K562 (cell line): ENCODE measurements at regions not wholly inside any gene's neighbourhood (a gene's known extent, or its start where the extent isn't known, plus 50 kb on each side); places are given as distances from the start of the nearest gene placed in this dataset.
"Not testable (repeated sequence)": the region's sequence is repeated elsewhere in the genome, so short reads cannot be mapped to it uniquely, and the experiment has no call there.

Experiments
- ATAC-seq: fragments of 200-7000 bp; cut with Tn5 transposase; 3 replicates; pipeline ENCODE4 v1.9.1; 2020; ENCODE audit warnings: moderate library complexity
- BruUV-seq: library from RNA; stranded (reverse); fragments of 400-500 nt; replicated peaks from 2 replicates; lab custom pipeline; 2021; lab: Mats Ljungman, UMichigan
- CTCF ChIA-PET: fragments of 300-600 bp; formaldehyde crosslinking; extraction: SDS; loops from one replicate; lab custom pipeline; 2021; ENCODE audit warnings: low intra/inter-chr PET ratio; lab: Yijun Ruan, JAX
- POLR2A ChIA-PET: fragments of 300-600, 350-650 bp; sonication (Branson Sonifier 250); formaldehyde crosslinking; extraction: SDS; loops from one replicate; lab custom pipeline; 2021; ENCODE audit warnings: antibody characterized with exemption, inconsistent platforms; lab: Yijun Ruan, JAX
- DNase-seq, 4 experiments: peaks; one replicate each; pipeline versions ENCODE4 v3.0.0 to v3.0.0-alpha.2; 2011 to 2018; ENCODE audit warnings: low spot score in 3 of 4, mixed read lengths in 3 of 4; ENCODE audit errors: extremely low read depth in 1 of 4
- FAIRE-seq: peaks from 2 replicates; lab custom pipeline; 2011; peaks lifted over from hg19 to GRCh38; lab: Jason Lieb, UNC
- H2AFZ ChIP-seq: 2 replicates; pipeline ENCODE4 v1.6.0; 2011; ENCODE audit warnings: low read depth, low read length, control low read depth, inconsistent platforms
- H3K27ac ChIP-seq: fragments of 200-600 bp; 3 replicates; pipeline ENCODE4 v1.8.0; 2011; ENCODE audit warnings: low read depth, mild to moderate bottlenecking, control low read depth, inconsistent platforms, low read length, moderate library complexity, mixed read lengths; ENCODE audit errors: extremely low read depth
- H3K27me3 ChIP-seq, 2 experiments: fragments of 300-600 bp in 1 of 2; 2 replicates in 1 of 2; 3 replicates in 1 of 2; pipeline versions ENCODE4 v1.6.0 to v1.8.0; 2011; ENCODE audit warnings: inconsistent platforms in 2 of 2, low read length in 2 of 2, mild to moderate bottlenecking in 1 of 2, mixed read lengths in 1 of 2, moderate library complexity in 1 of 2; ENCODE audit not compliant: control insufficient read depth in 2 of 2, insufficient read depth in 2 of 2
- H3K36me3 ChIP-seq: fragments of 300-600 bp; 3 replicates; pipeline ENCODE4 v1.8.0; 2011; ENCODE audit warnings: mild to moderate bottlenecking, low read length, inconsistent platforms; ENCODE audit not compliant: control insufficient read depth, insufficient read depth
- H3K4me1 ChIP-seq, 2 experiments: fragments of 200-600 bp in 1 of 2; replicated peaks in 1 of 2; 2 replicates in 1 of 2; 3 replicates in 1 of 2; pipeline versions ENCODE4 v1.5.1 to v1.8.0; 2011; ENCODE audit warnings: inconsistent platforms in 2 of 2, low read length in 2 of 2, mild to moderate bottlenecking in 1 of 2, mixed read lengths in 1 of 2, moderate library complexity in 1 of 2; ENCODE audit not compliant: control insufficient read depth in 2 of 2, insufficient read depth in 2 of 2
- H3K4me2 ChIP-seq: 2 replicates; pipeline ENCODE4 v1.6.1; 2011; ENCODE audit warnings: low read length, control low read depth, inconsistent platforms, mixed read lengths; ENCODE audit not compliant: insufficient read depth
- H3K4me3 ChIP-seq: fragments of 200-600 bp; sonication (generic), shearing (Covaris generic); 2 replicates; pipeline ENCODE4 v1.5.1; 2016; ENCODE audit warnings: control low read depth, inconsistent platforms
- H3K79me2 ChIP-seq: fragments of 200-600 bp; 3 replicates; pipeline ENCODE4 v1.8.0; 2011; ENCODE audit warnings: low read length, inconsistent platforms; ENCODE audit not compliant: control insufficient read depth, insufficient read depth
- H3K9ac ChIP-seq, 2 experiments: 2 replicates each; pipeline versions ENCODE4 v1.6.0 to v1.6.1; 2011; ENCODE audit warnings: low read depth in 2 of 2, low read length in 2 of 2, control low read depth in 1 of 2, inconsistent platforms in 1 of 2, mild to moderate bottlenecking in 1 of 2, mixed read lengths in 1 of 2; ENCODE audit not compliant: insufficient read depth in 1 of 2
- H3K9me1 ChIP-seq: one replicate; pipeline ENCODE4 v1.6.0; 2011; ENCODE audit warnings: inconsistent platforms, mild to moderate bottlenecking, low read length, moderate library complexity; ENCODE audit not compliant: control insufficient read depth, insufficient read depth
- H3K9me3 ChIP-seq: replicated peaks from 2 replicates; pipeline ENCODE4 v1.5.1; 2011; ENCODE audit warnings: low read depth, low read length, inconsistent platforms; ENCODE audit not compliant: control insufficient read depth, insufficient read depth
- H4K20me1 ChIP-seq: replicated peaks from 2 replicates; pipeline ENCODE4 v1.6.1; 2011; ENCODE audit warnings: low read length, inconsistent platforms, mixed read lengths; ENCODE audit not compliant: control insufficient read depth, insufficient read depth
- ZNF146 ChIP-seq: IDR thresholded peaks from one replicate; pipeline ENCODE4 v1.6.1; 2018; ENCODE audit warnings: missing compliant biosample characterization; ENCODE audit not compliant: unreplicated experiment
- whole genome bisulfite sequencing: fragments of 100-300 bp; shearing (Covaris generic); methylation state at CpG from one replicate; pipeline ENCODE4 v1.1.6; 2016; ENCODE audit warnings: low coverage, mixed read lengths; ENCODE audit not compliant: insufficient coverage; ENCODE audit errors: missing lambda C conversion rate; 5-methylcytosine and 5-hydroxymethylcytosine counted together
- in situ Hi-C: fragments of 300-500 bp; cut with MboI; formaldehyde crosslinking; loops from 4 replicates; pipeline ENCODE4 v1.15.0; 2018; ENCODE audit warnings: inconsistent platforms, mixed read lengths
- intact Hi-C: fragments of 100-400 bp; cut with micrococcal nuclease; formaldehyde crosslinking; loops from 2 replicates; pipeline ENCODE4 v1.14.2; 2022

DNA sequence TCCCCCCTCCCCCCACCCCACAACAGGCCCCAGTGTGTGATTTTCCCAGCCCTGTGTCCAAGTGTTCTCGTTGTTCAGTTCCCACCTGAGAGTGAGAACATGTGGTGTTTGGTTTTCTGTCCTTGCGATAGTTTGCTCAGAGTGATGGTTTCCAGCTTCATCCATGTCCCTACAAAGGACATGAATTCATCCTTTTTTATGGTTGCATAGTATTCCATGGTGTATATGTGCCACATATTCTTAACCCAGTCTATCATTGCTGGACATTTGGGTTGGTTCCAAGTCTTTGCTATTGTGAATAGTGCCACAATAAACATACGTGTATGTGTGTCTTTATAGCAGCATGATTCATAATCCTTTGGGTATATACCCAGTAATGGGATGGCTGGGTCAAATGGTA lies 81.1 kb upstream of the ALX4 start:
- in situ Hi-C loops, H3K27ac ChIP-seq, H3K4me2 ChIP-seq, POLR2A ChIA-PET, H3K4me3 ChIP-seq, CTCF ChIA-PET, H3K9me1 ChIP-seq, FAIRE-seq, BruUV-seq, H3K36me3 ChIP-seq, intact Hi-C loops, H3K4me1 ChIP-seq, H3K9me3 ChIP-seq, DNase-seq, H4K20me1 ChIP-seq, ATAC-seq, H3K9ac ChIP-seq, H2AFZ ChIP-seq, H3K79me2 ChIP-seq: not testable (repeated sequence)
- peak; percentile 63 for TF ChIP-seq ZNF146
- WGBS = 0% methylated on average over 3 of the region's 3 CpGs
- H3K27me3 ChIP-seq = peaks cover 10 to 13% of the 10 kb centered on the region in 2 experiments; a peak in 2 of 5 replicates

DNA sequence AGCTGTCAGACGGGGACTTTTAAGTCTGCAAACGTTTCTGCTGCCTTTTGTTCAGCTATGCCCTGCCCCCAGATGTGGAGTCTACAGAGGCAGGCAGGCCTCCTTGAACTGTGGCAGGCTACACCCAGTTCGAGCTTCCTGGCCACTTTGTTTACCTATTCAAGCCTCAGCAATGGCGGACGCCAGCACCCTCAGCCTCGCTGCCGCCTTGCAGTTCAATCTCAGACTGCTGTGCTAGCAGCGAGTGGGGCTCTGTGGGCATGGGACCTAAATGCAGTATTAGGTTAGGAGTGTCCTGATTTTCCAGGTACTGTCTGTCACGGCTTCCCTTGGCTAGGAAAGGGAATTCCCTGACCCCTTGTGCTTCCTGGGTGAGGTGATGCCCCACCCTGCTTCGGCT lies 86.8 kb upstream of the ALX4 start:
- H3K36me3 ChIP-seq, H3K79me2 ChIP-seq, CTCF ChIA-PET, DNase-seq, H3K9me1 ChIP-seq, H3K4me2 ChIP-seq, FAIRE-seq, BruUV-seq, H3K4me3 ChIP-seq, in situ Hi-C loops, ATAC-seq, H3K9me3 ChIP-seq, H3K27ac ChIP-seq, intact Hi-C loops, H4K20me1 ChIP-seq: not testable (repeated sequence)
- POLR2A ChIA-PET = interaction anchor here (1.7 kb wide), 1 partner anchor 9 kb away, joined by 9 read pairs; no protein-coding TSS in a partner anchor
- H3K9ac ChIP-seq = peak overlapping the region in 1 of 2 experiments; percentile 52; a peak in 1 of 4 replicates
- peaks cover 0 to 11% of the 10 kb centered on the region in 2 experiments; a peak in 2 of 5 replicates for H3K4me1 ChIP-seq
- WGBS = 0% methylated on average over 10 of the region's 10 CpGs
- peaks cover 10 to 25% of the 10 kb centered on the region in 2 experiments; a peak in 4 of 5 replicates for H3K27me3 ChIP-seq
- 0 out of 2 replicates have a peak overlapping the region, but pooled peaks have one; percentile 31 for H2AFZ ChIP-seq
